Bronchial epithelial cell (primary cell): ENCODE measurements at regions not wholly inside any gene's neighbourhood (a gene's known extent, or its start where the extent isn't known, plus 50 kb on each side); places are given as distances from the start of the nearest gene placed in this dataset.
A peak's percentile ranks its signal among the peaks of the same experiment; 100 is the strongest.

ENCODE experiments used
- DNase-seq: peaks from one replicate; pipeline ENCODE4 v3.0.0-alpha.2; 2010; ENCODE audit warnings: low read depth
- FAIRE-seq: peaks from 2 replicates; lab custom pipeline; 2011; peaks lifted over from hg19 to GRCh38; lab: Jason Lieb, UNC
- H3K27me3 ChIP-seq: 2 replicates; pipeline ENCODE4 v1.5.1; 2011; ENCODE audit warnings: low read length; ENCODE audit not compliant: control insufficient read depth, insufficient read depth
- H3K36me3 ChIP-seq: 2 replicates; pipeline ENCODE4 v1.5.1; 2011; ENCODE audit warnings: low read length; ENCODE audit not compliant: control insufficient read depth, insufficient read depth
- H3K4me3 ChIP-seq: 2 replicates; pipeline ENCODE4 v1.5.1; 2011; ENCODE audit warnings: mild to moderate bottlenecking, low read depth, low read length, control low read depth
- CTCF ChIP-seq: IDR thresholded peaks from 2 replicates; pipeline ENCODE4 v1.5.1; 2011; ENCODE audit warnings: mild to moderate bottlenecking, moderate library complexity, low read length, control low read depth, inconsistent platforms; ENCODE audit not compliant: insufficient read depth, severe bottlenecking

- TF ChIP-seq CTCF, result no peak
- FAIRE-seq, result no peak
- Histone ChIP-seq H3K27me3 (no peaks in the 10 kb centered on the region), H3K36me3 (no peaks in the 10 kb centered on the region), H3K4me3 (no peak overlapping the region)
- no peak for DNase-seq
Observed at GRCh38 chr2:38509947-38510326, 92.8 kb downstream of the HNRNPLL start.

GRCh38 chr2:38509314-38509946 lies 93.3 kb downstream of the HNRNPLL start:
- no peak for FAIRE-seq
- H3K36me3 ChIP-seq, result no peaks in the 10 kb centered on the region
- H3K27me3 ChIP-seq, result no peaks in the 10 kb centered on the region
- peak; percentile 45 for DNase-seq
- no peak for TF ChIP-seq CTCF
- no peak overlapping the region for H3K4me3 ChIP-seq

GRCh38 chr2:38508311-38509039 lies 94.3 kb downstream of the HNRNPLL start:
- DNase-seq, result peak; percentile 73
- no peak for FAIRE-seq
- Histone ChIP-seq H3K36me3 (no peaks in the 10 kb centered on the region), H3K4me3 (no peak overlapping the region), H3K27me3 (no peaks in the 10 kb centered on the region)
- TF ChIP-seq CTCF, result peak; percentile 60

GRCh38 chr2:38507712-38508111 lies 95.0 kb downstream of the HNRNPLL start:
- Histone ChIP-seq H3K36me3 (no peaks in the 10 kb centered on the region), H3K4me3 (no peak overlapping the region), H3K27me3 (no peaks in the 10 kb centered on the region)
- DNase-seq (no peak), FAIRE-seq (no peak)
- TF ChIP-seq CTCF, result no peak

GRCh38 chr2:38505779-38506178 lies 96.9 kb downstream of the HNRNPLL start:
- peak; percentile 70 for DNase-seq
- H3K27me3 ChIP-seq, result no peaks in the 10 kb centered on the region
- no peaks in the 10 kb centered on the region for H3K36me3 ChIP-seq
- FAIRE-seq, result no peak
- TF ChIP-seq CTCF, result no peak
- no peak overlapping the region for H3K4me3 ChIP-seq

- Histone ChIP-seq H3K27me3 (no peaks in the 10 kb centered on the region), H3K36me3 (no peaks in the 10 kb centered on the region), H3K4me3 (no peak overlapping the region)
- FAIRE-seq (no peak), DNase-seq (no peak)
- TF ChIP-seq CTCF, result no peak
Observed at GRCh38 chr2:38504169-38504568, 98.6 kb downstream of the HNRNPLL start.
